Gastroesophageal sphincter (tissue), 4 donors: ENCODE measurements at regions not wholly inside any gene's neighbourhood (a gene's known extent, or its start where the extent isn't known, plus 50 kb on each side); places are given as distances from the start of the nearest gene placed in this dataset.

ENCODE experiments used
- ATAC-seq: fragments of 150-250 bp; one replicate; pipeline ENCODE4 v1.9.1; 2016; ENCODE audit warnings: mild to moderate bottlenecking, moderate library complexity
- H3K27ac ChIP-seq, 4 donors: fragments of 200-600 bp; sonication (generic) in 3 of 4; 1 replicate in 3 of 4; 2 replicates in 1 of 4; pipeline ENCODE4 v1.5.1; 2016 to 2019
- H3K27me3 ChIP-seq: fragments of 200-600 bp; sonication (generic); one replicate; pipeline ENCODE4 v1.5.1; 2019
- H3K36me3 ChIP-seq, 2 donors: fragments of 200-600 bp; sonication (generic); one replicate each; pipeline ENCODE4 v1.5.1; 2019; ENCODE audit warnings: control low read depth in 1 of 2
- H3K4me1 ChIP-seq, 3 donors: fragments of 200-600 bp; sonication (generic); 1 replicate in 2 of 3; 2 replicates in 1 of 3; pipeline ENCODE4 v1.5.1; 2016 to 2019; ENCODE audit warnings: control low read depth in 2 of 3
- H3K4me3 ChIP-seq, 2 donors: fragments of 200-600 bp; sonication (generic); one replicate each; pipeline ENCODE4 v1.5.1; 2019; ENCODE audit warnings: mild to moderate bottlenecking in 1 of 2, moderate library complexity in 1 of 2
- H3K9me3 ChIP-seq, 3 donors: fragments of 200-600 bp; sonication (generic); one replicate each; pipeline ENCODE4 v1.5.1; 2017 to 2019; ENCODE audit warnings: control low read depth in 2 of 3
- CTCF ChIP-seq, 4 experiments: fragments of 200-600 bp in 2 of 4; fragments of 450-650 bp in 2 of 4; sonication (generic) in 1 of 4; IDR thresholded peaks; one replicate each; pipeline ENCODE4 v1.5.1; 2017 to 2019; ENCODE audit warnings: antibody characterized with exemption in 4 of 4, mild to moderate bottlenecking in 2 of 4, moderate library complexity in 2 of 4
- EP300 ChIP-seq: sonication (generic); formaldehyde crosslinking; IDR thresholded peaks from one replicate; pipeline ENCODE4 v1.6.1; 2017; ENCODE audit warnings: antibody characterized with exemption, mild to moderate bottlenecking
- POLR2A ChIP-seq, 2 donors: fragments of 450-650 bp; IDR thresholded peaks; one replicate each; pipeline ENCODE4 v1.6.1; 2017; ENCODE audit warnings: antibody characterized with exemption in 2 of 2, mild to moderate bottlenecking in 2 of 2, moderate library complexity in 1 of 2
- POLR2AphosphoS5 ChIP-seq: sonication (generic); formaldehyde crosslinking; IDR thresholded peaks from one replicate; pipeline ENCODE4 v1.6.1; 2017; ENCODE audit warnings: antibody characterized with exemption
- WGBS, 2 donors: methylation state at CpG; one replicate each; pipeline ENCODE4 v1.1.5; 2018; ENCODE audit warnings: low coverage in 1 of 2; 5-methylcytosine and 5-hydroxymethylcytosine counted together

DNA sequence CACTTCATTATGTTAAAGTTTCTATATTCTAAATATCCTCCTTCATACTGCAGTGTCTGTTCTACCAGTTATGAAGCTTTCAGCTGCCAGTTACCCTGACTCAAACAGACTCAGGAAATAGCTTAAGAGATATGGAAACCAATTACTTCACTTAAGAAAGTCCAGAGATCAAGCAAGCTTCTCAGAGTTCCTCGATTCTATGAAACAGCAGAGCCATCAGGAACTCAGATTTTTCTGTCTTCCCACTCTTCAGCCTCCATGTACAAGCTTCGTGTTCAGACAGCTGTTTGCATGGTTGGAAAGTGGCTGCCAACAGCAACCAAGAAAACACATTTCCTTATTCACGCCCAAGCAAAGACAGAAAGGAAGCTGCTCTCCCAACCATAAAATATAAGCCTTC, 216.1 kb downstream of the ACTL7B start:
- Histone ChIP-seq H3K27me3 (no peaks in the 10 kb centered on the region), H3K36me3 (no peaks in the 10 kb centered on the region), H3K4me1 (no peaks in the 10 kb centered on the region), H3K27ac (no peak overlapping the region), H3K9me3 (no peaks in the 10 kb centered on the region), H3K4me3 (no peak overlapping the region)
- ATAC-seq = no peak
- 75 to 84% methylated on average over 2 to 3 of the region's 3 CpGs for WGBS, 2 donors
- TF ChIP-seq POLR2AphosphoS5 (no peak), EP300 (no peak), CTCF (IDR thresholded peaks at IDR 0.05) (no peak), POLR2A (IDR thresholded peaks at IDR 0.05) (no peak)

GRCh38 chr9:108639091-108639490, 216.7 kb downstream of the ACTL7B start:
- no peak overlapping the region for H3K4me3 ChIP-seq
- H3K27ac ChIP-seq = no peak overlapping the region
- TF ChIP-seq EP300 (no peak), CTCF (IDR thresholded peaks at IDR 0.05) (no peak), POLR2A (IDR thresholded peaks at IDR 0.05) (no peak), POLR2AphosphoS5 (no peak)
- no peak for ATAC-seq
- H3K4me1 ChIP-seq = no peaks in the 10 kb centered on the region
- no peaks in the 10 kb centered on the region for H3K9me3 ChIP-seq
- 75 to 87% methylated on average over 5 of the region's 5 CpGs for WGBS, 2 donors
- no peaks in the 10 kb centered on the region for H3K36me3 ChIP-seq
- no peaks in the 10 kb centered on the region for H3K27me3 ChIP-seq

- TF ChIP-seq POLR2AphosphoS5 (no peak), EP300 (no peak), POLR2A (IDR thresholded peaks at IDR 0.05) (no peak), CTCF (IDR thresholded peaks at IDR 0.05) (no peak)
These were observed 218.4 kb downstream of the ACTL7B start for GRCh38 chr9:108637340-108637739.

DNA sequence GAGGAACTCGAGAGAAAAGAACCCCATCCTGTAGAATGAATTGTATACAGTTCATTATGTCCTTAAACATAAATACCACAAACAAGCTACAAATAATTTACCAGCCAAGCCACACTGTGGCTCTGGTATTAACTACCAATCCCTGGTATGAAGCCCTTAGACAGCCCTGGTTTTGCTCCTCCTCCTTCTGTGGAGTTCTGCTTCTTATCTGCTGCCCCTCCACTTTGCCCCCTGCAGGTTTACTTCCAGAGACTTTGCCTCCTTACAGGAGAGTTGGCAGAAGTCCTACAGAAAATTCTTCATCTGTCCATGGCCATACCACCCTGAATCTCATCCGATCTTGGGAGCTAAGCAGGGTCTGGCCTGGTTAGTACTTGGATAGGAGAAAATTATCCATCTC, 219.8 kb downstream of the ACTL7B start:
- WGBS, 2 donors = 25% methylated on average over 1 of the region's 2 CpGs; no CpG with 5 or more reads in 1 of the 2 donors
- ATAC-seq = no peak
- no peaks in the 10 kb centered on the region for H3K4me1 ChIP-seq
- no peaks in the 10 kb centered on the region for H3K9me3 ChIP-seq
- no peak for TF ChIP-seq POLR2AphosphoS5
- TF ChIP-seq CTCF (IDR thresholded peaks at IDR 0.05) = no peak
- TF ChIP-seq POLR2A (IDR thresholded peaks at IDR 0.05) = no peak
- no peak for TF ChIP-seq EP300
- no peaks in the 10 kb centered on the region for H3K27me3 ChIP-seq
- no peak overlapping the region for H3K4me3 ChIP-seq
- no peaks in the 10 kb centered on the region for H3K36me3 ChIP-seq
- H3K27ac ChIP-seq = no peak overlapping the region

More at GRCh38 chr9:108637340-108637739, 218.4 kb downstream of the ACTL7B start:
- Histone ChIP-seq H3K27me3 (no peaks in the 10 kb centered on the region), H3K27ac (no peak overlapping the region), H3K4me3 (no peak overlapping the region), H3K4me1 (no peaks in the 10 kb centered on the region), H3K9me3 (no peaks in the 10 kb centered on the region), H3K36me3 (no peaks in the 10 kb centered on the region)
- WGBS, 2 donors = 19 to 69% methylated on average over 3 to 6 of the region's 6 CpGs
- no peak for ATAC-seq

DNA sequence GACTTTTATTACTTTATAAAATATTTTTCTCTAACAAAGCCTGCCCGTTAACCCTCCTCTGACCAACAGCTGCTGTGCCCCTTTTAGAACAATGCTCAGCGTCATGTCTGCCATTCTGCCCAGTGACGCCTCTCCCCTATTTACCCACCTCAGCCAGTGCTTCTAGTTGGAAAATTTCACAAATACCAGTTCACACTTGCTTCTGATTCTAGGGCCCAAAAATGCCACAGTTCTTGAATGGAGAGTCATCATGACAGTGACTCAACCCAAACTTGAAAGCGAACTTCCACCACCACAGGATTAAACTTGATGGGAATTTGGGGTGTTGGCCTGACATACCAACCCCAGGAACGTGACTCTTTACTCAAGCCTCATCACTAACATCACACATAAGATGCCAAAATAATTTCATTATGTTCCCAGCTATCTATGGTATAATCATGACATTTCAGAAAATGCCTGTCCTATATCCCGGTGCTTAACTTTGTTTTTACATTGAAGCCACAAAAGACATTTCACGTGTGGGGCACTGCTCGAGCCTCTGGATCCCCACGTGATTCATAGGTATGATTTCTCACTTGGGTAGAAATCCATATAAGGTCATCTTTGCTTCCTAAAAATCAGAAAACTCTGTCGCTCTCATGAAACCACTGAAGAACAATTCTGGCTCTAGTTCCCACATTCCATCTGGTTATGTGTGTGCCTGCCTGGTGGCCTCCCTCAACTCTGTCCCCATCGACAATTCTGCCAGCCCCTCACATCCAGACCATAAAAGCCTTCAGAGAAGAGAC, 220.9 kb downstream of the ACTL7B start:
- no peaks in the 10 kb centered on the region for H3K27me3 ChIP-seq
- H3K4me3 ChIP-seq = no peak overlapping the region
- H3K4me1 ChIP-seq = no peaks in the 10 kb centered on the region
- H3K27ac ChIP-seq = no peak overlapping the region
- TF ChIP-seq CTCF (IDR thresholded peaks at IDR 0.05) (no peak), POLR2A (IDR thresholded peaks at IDR 0.05) (no peak), EP300 (no peak), POLR2AphosphoS5 (no peak)
- 84 to 91% methylated on average over 9 to 11 of the region's 11 CpGs for WGBS, 2 donors
- H3K36me3 ChIP-seq = no peaks in the 10 kb centered on the region
- no peaks in the 10 kb centered on the region for H3K9me3 ChIP-seq
- no peak for ATAC-seq
